OCI-LY3 (cell line): ENCODE measurements at regions not wholly inside any gene's neighbourhood (a gene's known extent, or its start where the extent isn't known, plus 50 kb on each side); places are given as distances from the start of the nearest gene placed in this dataset.

Experiments used
- CTCF ChIP-seq: fragments of 200-600, 300-600 bp; sonication (generic); IDR thresholded peaks from 2 replicates; pipeline ENCODE4 v1.5.1; 2014; ENCODE audit warnings: antibody characterized with exemption, low read length, low read depth
- EZH2phosphoT487 ChIP-seq: fragments of 200-600 bp; shearing (Covaris generic); IDR thresholded peaks from 2 replicates; pipeline ENCODE4 v1.6.1; 2018; ENCODE audit warnings: antibody characterized with exemption, mixed run types, low read depth

- no peak for TF ChIP-seq CTCF
- no peak for TF ChIP-seq EZH2phosphoT487
Observed at GRCh38 chr13:109892101-109892500, 105.7 kb upstream of the IRS2 start.
